ENCODE measurements at regions not wholly inside any gene's neighbourhood (a gene's known extent, or its start where the extent isn't known, plus 50 kb on each side); places are given as distances from the start of the nearest gene placed in this dataset.

- DNase-seq: no peak
Observed at GRCh38 chr5:53826504-53826903, 266.1 kb downstream of the NDUFS4 start.

GRCh38 chr5:53827211-53827651, 266.8 kb downstream of the NDUFS4 start:
- no peak for DNase-seq

- no peak for DNase-seq
Observed at GRCh38 chr5:53831496-53831895, 271.1 kb downstream of the NDUFS4 start.
